Naive thymus-derived CD8-positive, alpha-beta T cell (primary cell): ENCODE measurements at regions not wholly inside any gene's neighbourhood (a gene's known extent, or its start where the extent isn't known, plus 50 kb on each side); places are given as distances from the start of the nearest gene placed in this dataset.
A peak's percentile ranks its signal among the peaks of the same experiment; 100 is the strongest.
"Not testable (repeated sequence)": the region's sequence is repeated elsewhere in the genome, so short reads cannot be mapped to it uniquely, and the experiment has no call there.

Source experiments
- ATAC-seq, 2 donors: fragments of 150-1000 bp; cut with Tn5 transposase in 1 of 2; sonication (Bioruptor Pico), chemical (Tn5 transposase) in 1 of 2; 1 replicate in 1 of 2; 2 replicates in 1 of 2; pipeline ENCODE4 v1.10.0; 2021; ENCODE audit warnings: mild to moderate bottlenecking in 2 of 2, moderate library complexity in 2 of 2
- POLR2A ChIA-PET: fragments of 350-600 bp; sonication (Branson Sonifier 250); formaldehyde crosslinking; loops from one replicate; lab custom pipeline; 2021; ENCODE audit warnings: antibody characterized with exemption; lab: Charles Lee
- DNase-seq, 10 donors: peaks; one replicate each; pipeline versions ENCODE4 v3.0.0 to v3.0.0-alpha.2; 2020 to 2022
- H3K27ac Mint-ChIP-seq, 10 donors: one replicate each; pipeline ENCODE4 v1.8.0; 2020 to 2022; ENCODE audit warnings: mild to moderate bottlenecking in 10 of 10, mixed read lengths in 10 of 10, moderate library complexity in 4 of 10, inconsistent platforms in 1 of 10
- H3K27me3 Mint-ChIP-seq, 5 donors: one replicate each; pipeline ENCODE4 v1.8.0; 2021 to 2022; ENCODE audit warnings: mixed read lengths in 5 of 5
- H3K36me3 Mint-ChIP-seq, 3 donors: one replicate each; pipeline ENCODE4 v1.8.0; 2020 to 2022; ENCODE audit warnings: mixed read lengths in 3 of 3, mild to moderate bottlenecking in 2 of 3, inconsistent platforms in 1 of 3
- H3K4me1 Mint-ChIP-seq, 4 donors: one replicate each; pipeline ENCODE4 v1.8.0; 2021 to 2022; ENCODE audit warnings: mixed read lengths in 4 of 4
- H3K4me3 Mint-ChIP-seq, 10 donors: one replicate each; pipeline ENCODE4 v1.8.0; 2020 to 2022; ENCODE audit warnings: mild to moderate bottlenecking in 10 of 10, mixed read lengths in 10 of 10, moderate library complexity in 6 of 10, inconsistent platforms in 1 of 10
- H3K9me3 Mint-ChIP-seq, 9 donors: one replicate each; pipeline ENCODE4 v1.8.0; 2020 to 2022; ENCODE audit warnings: mixed read lengths in 9 of 9, mild to moderate bottlenecking in 3 of 9, inconsistent platforms in 1 of 9, moderate library complexity in 1 of 9

DNA sequence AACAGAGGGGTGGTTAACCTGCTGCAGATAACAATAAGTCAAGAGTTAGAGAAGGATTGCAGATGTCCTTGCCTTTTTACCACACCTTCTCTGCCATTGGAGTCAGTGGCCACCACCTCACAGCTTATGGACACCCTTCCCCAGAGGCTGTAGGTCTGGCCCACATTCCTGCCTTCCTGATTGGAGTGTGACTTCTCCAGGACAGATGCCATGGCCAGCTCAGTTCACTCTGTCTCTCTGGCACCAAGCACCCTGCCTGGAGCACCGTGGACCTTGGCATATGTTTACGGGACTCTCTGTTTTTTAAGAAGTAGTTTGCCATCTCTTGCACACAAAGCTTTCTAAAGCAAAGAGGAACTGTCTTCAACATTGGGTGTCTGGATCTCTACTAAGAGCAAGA, 323.8 kb downstream of the BCL2L11 start:
- ATAC-seq, H3K27me3 Mint-ChIP-seq, H3K27ac Mint-ChIP-seq, H3K4me1 Mint-ChIP-seq, DNase-seq, H3K36me3 Mint-ChIP-seq, H3K9me3 Mint-ChIP-seq, H3K4me3 Mint-ChIP-seq, POLR2A ChIA-PET: not testable (repeated sequence)

DNA sequence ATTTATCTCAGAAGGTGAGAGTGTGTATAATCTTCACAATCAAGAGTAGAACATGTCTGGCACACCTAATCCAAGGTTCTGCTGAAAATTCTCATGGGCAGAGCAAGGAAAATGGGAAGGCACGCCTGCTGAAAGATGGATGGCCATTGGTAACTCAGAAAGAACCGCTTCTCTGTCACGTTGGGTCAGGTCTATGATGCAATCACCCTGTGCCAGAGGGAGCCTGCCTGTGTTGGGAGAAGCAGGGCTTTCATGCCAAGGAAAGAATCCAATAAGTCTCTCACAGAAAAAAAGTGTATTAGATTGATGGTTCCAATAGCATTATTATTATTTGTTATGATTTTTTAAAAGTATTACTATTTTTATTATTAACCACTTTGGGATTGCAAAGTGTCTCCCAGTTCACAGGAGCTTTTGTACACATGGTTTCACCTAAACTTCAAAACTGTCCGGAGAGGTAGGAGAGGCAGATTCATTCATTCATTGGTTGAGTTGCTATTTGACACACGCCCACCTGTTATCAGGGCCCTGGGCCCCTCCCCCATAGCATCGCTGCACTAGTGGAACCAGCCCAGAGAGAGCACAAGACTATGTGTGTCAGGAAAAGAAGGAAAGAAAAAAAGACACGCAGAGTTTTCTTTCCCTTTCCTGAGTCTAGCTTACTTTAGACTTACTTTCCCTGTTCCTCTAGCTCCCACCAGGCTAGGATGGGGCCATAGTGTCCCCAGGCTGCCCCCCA, 324.6 kb downstream of the BCL2L11 start:
- POLR2A ChIA-PET, H3K36me3 Mint-ChIP-seq, H3K4me3 Mint-ChIP-seq, H3K4me1 Mint-ChIP-seq, H3K27ac Mint-ChIP-seq, DNase-seq, H3K27me3 Mint-ChIP-seq, ATAC-seq, H3K9me3 Mint-ChIP-seq: not testable (repeated sequence)

DNA sequence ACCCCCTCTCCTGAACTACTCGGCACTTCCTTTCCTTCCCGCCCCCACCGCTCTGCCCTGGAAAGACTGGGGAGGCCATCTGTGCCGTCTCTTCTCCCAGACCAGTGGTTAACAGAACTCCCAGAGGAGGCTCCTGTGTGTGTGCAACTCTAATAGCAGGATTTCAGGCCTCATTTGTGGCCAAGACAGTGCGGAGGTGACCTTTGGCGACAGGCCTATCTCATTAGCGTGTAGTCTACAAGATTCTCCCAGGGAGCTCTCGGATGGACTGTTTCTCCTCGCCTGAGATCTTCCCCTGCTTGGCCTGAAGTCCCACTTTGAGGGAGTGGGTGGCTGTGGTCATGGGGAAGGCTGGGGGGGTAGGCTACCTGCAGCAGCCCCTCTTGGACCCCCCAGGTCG, 325.2 kb downstream of the BCL2L11 start:
- H3K9me3 Mint-ChIP-seq, H3K4me3 Mint-ChIP-seq, DNase-seq, H3K36me3 Mint-ChIP-seq, H3K27ac Mint-ChIP-seq, ATAC-seq, H3K4me1 Mint-ChIP-seq, POLR2A ChIA-PET, H3K27me3 Mint-ChIP-seq: not testable (repeated sequence)

DNA sequence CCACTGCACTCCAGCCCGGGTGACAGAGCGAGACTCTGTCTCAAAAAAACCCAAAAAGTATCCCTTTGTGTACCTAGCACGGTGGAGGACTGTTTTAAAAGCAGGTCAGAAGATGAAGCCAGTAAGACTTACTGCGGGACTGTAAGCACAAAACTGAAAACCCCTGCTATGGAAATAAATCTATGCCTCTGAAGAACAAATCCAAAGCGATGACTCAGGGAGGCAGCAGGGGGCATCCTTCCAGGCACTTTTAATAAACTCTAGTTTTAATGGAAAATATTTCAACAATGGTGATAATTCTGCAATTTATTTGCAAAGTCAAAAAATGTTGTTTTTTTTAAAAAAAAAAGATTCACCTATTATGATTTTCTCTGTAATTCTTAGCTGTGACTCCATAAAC, 326.8 kb downstream of the BCL2L11 start:
- H3K4me3 Mint-ChIP-seq, POLR2A ChIA-PET, H3K9me3 Mint-ChIP-seq, H3K36me3 Mint-ChIP-seq, H3K27me3 Mint-ChIP-seq, H3K27ac Mint-ChIP-seq, H3K4me1 Mint-ChIP-seq, ATAC-seq, DNase-seq: not testable (repeated sequence)

GRCh38 chr2:111448796-111449195, 328.1 kb downstream of the BCL2L11 start:
- H3K36me3 Mint-ChIP-seq, POLR2A ChIA-PET, H3K4me3 Mint-ChIP-seq, ATAC-seq, H3K27ac Mint-ChIP-seq, DNase-seq, H3K4me1 Mint-ChIP-seq, H3K27me3 Mint-ChIP-seq, H3K9me3 Mint-ChIP-seq: not testable (repeated sequence)

GRCh38 chr2:111450526-111450925, 329.8 kb downstream of the BCL2L11 start:
- not testable (repeated sequence) for H3K27me3 Mint-ChIP-seq, H3K27ac Mint-ChIP-seq

GRCh38 chr2:111451692-111452199, 331.0 kb downstream of the BCL2L11 start:
- H3K4me1 Mint-ChIP-seq, POLR2A ChIA-PET, H3K9me3 Mint-ChIP-seq, H3K4me3 Mint-ChIP-seq, ATAC-seq, DNase-seq, H3K27me3 Mint-ChIP-seq, H3K36me3 Mint-ChIP-seq: not testable (repeated sequence)
- H3K27ac Mint-ChIP-seq, result peak overlapping the region in 1 of 10 donors; percentile 55

More at GRCh38 chr2:111450526-111450925, 329.8 kb downstream of the BCL2L11 start:
- H3K36me3 Mint-ChIP-seq, H3K4me3 Mint-ChIP-seq, H3K4me1 Mint-ChIP-seq, POLR2A ChIA-PET, H3K9me3 Mint-ChIP-seq, DNase-seq: not testable (repeated sequence)
- ATAC-seq, result peak; percentile 55 to 69

- POLR2A ChIA-PET, ATAC-seq, DNase-seq, H3K4me1 Mint-ChIP-seq, H3K36me3 Mint-ChIP-seq, H3K9me3 Mint-ChIP-seq, H3K4me3 Mint-ChIP-seq, H3K27me3 Mint-ChIP-seq: not testable (repeated sequence)
- peak overlapping the region in 1 of 10 donors; percentile 55 for H3K27ac Mint-ChIP-seq
Observed at GRCh38 chr2:111452208-111452607, 331.5 kb downstream of the BCL2L11 start.

DNA sequence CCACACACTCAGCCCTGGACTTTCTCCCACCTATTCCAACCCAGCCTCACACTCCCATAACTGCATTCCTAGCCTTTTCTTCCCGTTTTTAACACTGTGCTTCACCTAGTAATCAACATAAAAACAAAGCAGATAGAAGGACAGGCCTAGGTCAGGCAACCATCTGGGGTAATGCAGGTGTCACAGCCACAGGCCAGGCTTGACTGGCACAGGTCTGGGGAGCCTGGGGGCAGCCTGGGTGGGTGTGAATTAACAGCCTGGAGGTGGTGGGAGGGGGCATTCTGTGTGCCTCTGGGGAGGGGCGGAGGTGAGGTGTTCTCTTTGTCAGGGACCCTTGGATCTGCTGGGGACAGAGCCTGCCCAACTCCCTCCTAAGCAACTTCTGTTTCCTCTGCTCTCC, 332.6 kb downstream of the BCL2L11 start:
- not testable (repeated sequence) for H3K4me1 Mint-ChIP-seq, H3K4me3 Mint-ChIP-seq, H3K36me3 Mint-ChIP-seq, DNase-seq, ATAC-seq, H3K9me3 Mint-ChIP-seq, H3K27ac Mint-ChIP-seq, H3K27me3 Mint-ChIP-seq
- POLR2A ChIA-PET, result interaction anchor here (0.6 kb wide), 1 partner anchor 213 kb away, joined by 3 read pairs; no protein-coding TSS in a partner anchor

- POLR2A ChIA-PET, H3K4me3 Mint-ChIP-seq, H3K9me3 Mint-ChIP-seq, ATAC-seq, H3K27ac Mint-ChIP-seq, H3K27me3 Mint-ChIP-seq, H3K36me3 Mint-ChIP-seq, DNase-seq, H3K4me1 Mint-ChIP-seq: not testable (repeated sequence)
Observed at GRCh38 chr2:111453816-111454215, 333.1 kb downstream of the BCL2L11 start.

GRCh38 chr2:111454404-111454803, 333.7 kb downstream of the BCL2L11 start:
- H3K4me3 Mint-ChIP-seq, H3K9me3 Mint-ChIP-seq, POLR2A ChIA-PET, H3K4me1 Mint-ChIP-seq, H3K36me3 Mint-ChIP-seq, H3K27me3 Mint-ChIP-seq, H3K27ac Mint-ChIP-seq: not testable (repeated sequence)
- DNase-seq (peak in 9 of 10 donors; percentile 6 to 66 (median 37)), ATAC-seq (peak; percentile 99)

GRCh38 chr2:111455016-111456015, 334.6 kb downstream of the BCL2L11 start:
- not testable (repeated sequence) for ATAC-seq, H3K4me3 Mint-ChIP-seq

GRCh38 chr2:111457191-111457590, 336.5 kb downstream of the BCL2L11 start:
- POLR2A ChIA-PET, H3K27ac Mint-ChIP-seq, DNase-seq, H3K9me3 Mint-ChIP-seq, H3K4me1 Mint-ChIP-seq, ATAC-seq, H3K4me3 Mint-ChIP-seq, H3K36me3 Mint-ChIP-seq, H3K27me3 Mint-ChIP-seq: not testable (repeated sequence)

More at GRCh38 chr2:111455016-111456015, 334.6 kb downstream of the BCL2L11 start:
- H3K9me3 Mint-ChIP-seq, DNase-seq, POLR2A ChIA-PET, H3K27ac Mint-ChIP-seq, H3K27me3 Mint-ChIP-seq, H3K36me3 Mint-ChIP-seq, H3K4me1 Mint-ChIP-seq: not testable (repeated sequence)
